ENCODE measurements at regions not wholly inside any gene's neighbourhood (a gene's known extent, or its start where the extent isn't known, plus 50 kb on each side); places are given as distances from the start of the nearest gene placed in this dataset.

DNA sequence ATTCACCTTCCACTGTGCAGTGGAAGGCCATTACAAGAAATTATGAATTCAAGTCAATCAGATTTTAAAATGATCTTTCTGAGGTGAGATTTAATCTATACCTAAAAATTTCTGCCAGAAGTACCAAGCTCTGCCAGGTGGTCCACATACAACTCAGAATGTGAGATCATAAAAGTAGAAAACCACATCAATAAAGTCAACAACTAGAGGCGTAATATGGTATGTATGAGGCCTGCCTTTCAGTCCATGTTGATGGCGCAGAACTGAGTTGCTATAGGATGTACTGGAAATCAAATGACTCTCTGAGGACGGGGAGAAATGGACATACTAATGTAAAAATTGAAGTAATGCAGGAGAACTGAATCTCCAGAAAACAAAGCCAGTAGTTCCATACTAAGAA lies 163.8 kb upstream of the FBXL4 start:
- no peaks in the 10 kb centered on the region for H3K36me3 ChIP-seq
- TF ChIP-seq, protein P1, sequence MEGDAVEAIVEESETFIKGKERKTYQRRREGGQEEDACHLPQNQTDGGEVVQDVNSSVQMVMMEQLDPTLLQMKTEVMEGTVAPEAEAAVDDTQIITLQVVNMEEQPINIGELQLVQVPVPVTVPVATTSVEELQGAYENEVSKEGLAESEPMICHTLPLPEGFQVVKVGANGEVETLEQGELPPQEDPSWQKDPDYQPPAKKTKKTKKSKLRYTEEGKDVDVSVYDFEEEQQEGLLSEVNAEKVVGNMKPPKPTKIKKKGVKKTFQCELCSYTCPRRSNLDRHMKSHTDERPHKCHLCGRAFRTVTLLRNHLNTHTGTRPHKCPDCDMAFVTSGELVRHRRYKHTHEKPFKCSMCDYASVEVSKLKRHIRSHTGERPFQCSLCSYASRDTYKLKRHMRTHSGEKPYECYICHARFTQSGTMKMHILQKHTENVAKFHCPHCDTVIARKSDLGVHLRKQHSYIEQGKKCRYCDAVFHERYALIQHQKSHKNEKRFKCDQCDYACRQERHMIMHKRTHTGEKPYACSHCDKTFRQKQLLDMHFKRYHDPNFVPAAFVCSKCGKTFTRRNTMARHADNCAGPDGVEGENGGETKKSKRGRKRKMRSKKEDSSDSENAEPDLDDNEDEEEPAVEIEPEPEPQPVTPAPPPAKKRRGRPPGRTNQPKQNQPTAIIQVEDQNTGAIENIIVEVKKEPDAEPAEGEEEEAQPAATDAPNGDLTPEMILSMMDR (IDR thresholded peaks at IDR 0.05) = no peak
- no peaks in the 10 kb centered on the region for H3K4me1 ChIP-seq
- no peak for DNase-seq (ENCODE audit: low spot score in 2 of 2)
- H3K9me3 ChIP-seq = no peaks in the 10 kb centered on the region
- H3K27me3 ChIP-seq = no peaks in the 10 kb centered on the region
- no peak overlapping the region for H3K4me3 ChIP-seq
- H3K27ac ChIP-seq = no peak overlapping the region
- intact Hi-C loops (cut with DNase I) = no loop called here

- no peak for DNase-seq (ENCODE audit: low spot score in 2 of 2)
- Histone ChIP-seq H3K36me3 (no peaks in the 10 kb centered on the region), H3K27me3 (no peaks in the 10 kb centered on the region), H3K27ac (no peak overlapping the region), H3K9me3 (no peaks in the 10 kb centered on the region), H3K4me1 (no peaks in the 10 kb centered on the region), H3K4me3 (no peak overlapping the region)
- TF ChIP-seq, protein P1 (IDR thresholded peaks at IDR 0.05) = no peak
- intact Hi-C loops (cut with DNase I) = no loop called here
Observed at GRCh38 chr6:99110029-99110428, 162.3 kb upstream of the FBXL4 start.

DNA sequence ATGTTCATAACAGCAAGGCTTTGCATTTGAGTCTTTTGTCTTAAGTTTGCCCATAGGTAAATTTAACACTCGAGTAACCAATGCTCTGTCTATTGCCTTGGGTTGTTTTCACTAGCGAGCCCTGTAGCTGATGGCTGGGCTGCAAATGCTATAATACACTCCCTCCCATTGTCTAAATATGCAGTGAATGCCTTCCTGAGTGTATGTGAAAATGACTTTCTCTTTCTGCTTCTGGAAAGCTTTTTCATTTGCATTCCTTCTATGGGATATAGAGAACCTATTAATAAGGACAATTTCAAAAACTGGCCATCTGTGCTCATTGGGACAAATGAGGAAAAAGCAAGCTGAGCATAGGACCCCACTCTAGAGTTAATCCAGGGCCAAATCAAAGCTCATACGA lies 156.5 kb upstream of the FBXL4 start:
- DNase-seq (ENCODE audit: low spot score in 2 of 2) = no peak
- Histone ChIP-seq H3K27me3 (no peaks in the 10 kb centered on the region), H3K4me3 (no peak overlapping the region), H3K36me3 (no peaks in the 10 kb centered on the region), H3K27ac (no peak overlapping the region), H3K9me3 (no peaks in the 10 kb centered on the region), H3K4me1 (no peaks in the 10 kb centered on the region)
- intact Hi-C loops (cut with DNase I) = no loop called here
- TF ChIP-seq, protein P1 (IDR thresholded peaks at IDR 0.05) = no peak

DNA sequence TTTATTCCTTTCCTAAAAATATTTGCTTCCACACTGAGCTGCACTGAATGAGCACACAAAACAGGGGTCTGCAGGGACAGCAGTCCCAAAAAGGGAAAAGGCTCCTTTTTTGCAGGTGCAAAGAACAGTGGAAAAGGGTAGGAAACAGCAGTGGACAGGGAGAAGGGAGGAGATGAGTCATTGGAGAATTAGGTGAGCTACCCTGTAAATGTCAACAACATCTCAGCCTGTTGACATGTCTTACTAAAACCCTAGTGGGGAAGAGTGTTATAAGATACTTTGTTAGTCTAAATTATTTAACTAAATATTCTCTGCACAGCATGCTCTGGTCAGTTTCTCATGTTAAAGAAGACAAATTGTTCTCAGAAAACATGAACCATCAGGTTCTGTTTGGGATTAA lies 151.5 kb upstream of the FBXL4 start:
- Histone ChIP-seq H3K36me3 (no peaks in the 10 kb centered on the region), H3K27ac (no peak overlapping the region), H3K9me3 (no peaks in the 10 kb centered on the region), H3K4me1 (no peaks in the 10 kb centered on the region), H3K4me3 (no peak overlapping the region), H3K27me3 (no peaks in the 10 kb centered on the region)
- no peak for DNase-seq (ENCODE audit: low spot score in 2 of 2)
- intact Hi-C loops (cut with DNase I) = no loop called here
- TF ChIP-seq, protein P1 (IDR thresholded peaks at IDR 0.05) = no peak

- H3K36me3 ChIP-seq = no peaks in the 10 kb centered on the region
- no peak for DNase-seq (ENCODE audit: low spot score in 2 of 2)
- H3K27me3 ChIP-seq = no peaks in the 10 kb centered on the region
- intact Hi-C loops (cut with DNase I) = no loop called here
- no peak overlapping the region for H3K4me3 ChIP-seq
- no peaks in the 10 kb centered on the region for H3K9me3 ChIP-seq
- H3K4me1 ChIP-seq = no peaks in the 10 kb centered on the region
- TF ChIP-seq, protein P1 (IDR thresholded peaks at IDR 0.05) = no peak
- no peak overlapping the region for H3K27ac ChIP-seq
Observed at GRCh38 chr6:99096170-99096569, 148.4 kb upstream of the FBXL4 start.

DNA sequence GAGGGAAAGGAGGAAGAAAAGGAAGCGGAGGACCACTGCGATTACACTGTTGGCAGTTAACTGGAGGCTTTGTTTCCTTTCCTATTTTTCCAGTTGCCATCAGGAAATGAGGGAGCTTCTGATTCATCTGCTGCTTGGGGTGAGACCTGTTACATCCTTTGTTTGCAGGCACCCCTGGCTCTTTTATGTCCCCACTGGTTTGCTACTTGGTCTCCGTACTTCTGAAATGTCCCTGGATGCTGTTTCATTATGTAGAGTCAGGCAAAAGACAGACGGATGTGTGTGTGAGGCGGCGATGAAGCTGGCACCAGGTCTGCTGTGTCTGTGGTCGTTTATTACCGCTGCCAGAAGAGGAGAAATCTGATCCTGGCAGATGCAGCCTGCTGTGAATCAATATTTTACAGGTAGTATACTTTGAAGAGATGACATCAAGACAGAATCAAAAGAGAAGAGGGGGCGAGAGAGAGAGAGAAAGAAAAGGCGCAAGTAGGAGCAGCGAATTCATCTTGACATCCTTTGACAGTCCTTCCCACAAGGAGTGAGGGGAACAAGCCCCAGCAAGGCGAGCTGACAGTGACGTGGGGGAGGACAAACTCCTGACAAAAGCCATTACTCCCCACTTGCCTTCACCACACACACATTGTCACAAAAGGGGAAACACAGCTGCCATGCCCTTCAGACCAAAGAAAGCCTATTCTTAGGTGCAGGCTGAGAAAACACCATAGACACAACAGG lies 145.9 kb upstream of the FBXL4 start:
- H3K36me3 ChIP-seq = no peaks in the 10 kb centered on the region
- TF ChIP-seq, protein P1 (IDR thresholded peaks at IDR 0.05) = no peak
- DNase-seq (ENCODE audit: low spot score in 2 of 2) = no peak
- no peaks in the 10 kb centered on the region for H3K9me3 ChIP-seq
- H3K4me3 ChIP-seq = no peak overlapping the region
- no peaks in the 10 kb centered on the region for H3K4me1 ChIP-seq
- H3K27ac ChIP-seq = no peak overlapping the region
- intact Hi-C loops (cut with DNase I) = no loop called here
- no peaks in the 10 kb centered on the region for H3K27me3 ChIP-seq

Data from ascending aorta (tissue), 2 donors.